Panc1 (cell line): ENCODE measurements at regions not wholly inside any gene's neighbourhood (a gene's known extent, or its start where the extent isn't known, plus 50 kb on each side); places are given as distances from the start of the nearest gene placed in this dataset.
"Not testable (repeated sequence)": the region's sequence is repeated elsewhere in the genome, so short reads cannot be mapped to it uniquely, and the experiment has no call there.

Source experiments
- ATAC-seq: fragments of 200-7000 bp; cut with Tn5 transposase; 2 replicates; pipeline ENCODE4 v1.9.1; 2020; ENCODE audit warnings: mild to moderate bottlenecking, moderate library complexity
- BruUV-seq: library from RNA; stranded (reverse); fragments of 400-500 nt; replicated peaks from 2 replicates; lab custom pipeline; 2021; lab: Mats Ljungman, UMichigan
- CTCF ChIA-PET: fragments of 300-600 bp; sonication (Branson Sonifier 250); formaldehyde crosslinking; loops from one replicate; lab custom pipeline; 2022; ENCODE audit warnings: antibody characterized with exemption; lab: Charles Lee
- POLR2A ChIA-PET: fragments of 300-600 bp; sonication (Branson Sonifier 250); formaldehyde crosslinking; loops from one replicate; lab custom pipeline; 2022; ENCODE audit warnings: antibody characterized with exemption; lab: Charles Lee
- DNase-seq: peaks from one replicate; pipeline ENCODE4 v3.0.0-alpha.2; 2010; ENCODE audit warnings: low read depth, low spot score
- H3K27ac ChIP-seq: 2 replicates; pipeline ENCODE4 v1.5.1; 2011; ENCODE audit warnings: mild to moderate bottlenecking, low read length, inconsistent platforms
- H3K27me3 ChIP-seq: fragments of 200-500 bp; sonication (Bioruptor generic); 2 replicates; pipeline ENCODE4 v1.6.0; 2014; ENCODE audit warnings: low read length, inconsistent platforms; ENCODE audit not compliant: control insufficient read depth, insufficient read depth
- H3K36me3 ChIP-seq: fragments of 200-500 bp; sonication (Bioruptor generic); 2 replicates; pipeline ENCODE4 v1.5.1; 2014; ENCODE audit warnings: inconsistent platforms, mild to moderate bottlenecking, low read length, moderate library complexity; ENCODE audit not compliant: control insufficient read depth, insufficient read depth
- H3K4me1 ChIP-seq: 2 replicates; pipeline ENCODE4 v1.5.1; 2011; ENCODE audit warnings: inconsistent platforms, mild to moderate bottlenecking, low read length, moderate library complexity; ENCODE audit not compliant: control insufficient read depth, insufficient read depth
- H3K4me3 ChIP-seq, 2 experiments: 2 replicates each; pipeline ENCODE4 v1.5.1; 2011 to 2012; ENCODE audit warnings: low read depth in 2 of 2, low read length in 2 of 2, mild to moderate bottlenecking in 2 of 2, inconsistent platforms in 1 of 2, moderate library complexity in 1 of 2
- H3K9me3 ChIP-seq: fragments of 200-500 bp; sonication (Bioruptor generic); 2 replicates; pipeline ENCODE4 v1.5.1; 2014; ENCODE audit warnings: low read depth, mild to moderate bottlenecking, inconsistent platforms, low read length, moderate library complexity; ENCODE audit not compliant: control insufficient read depth, insufficient read depth
- CTCF ChIP-seq: fragments of 450-650 bp; IDR thresholded peaks from 2 replicates; pipeline ENCODE4 v1.5.1; 2017; ENCODE audit warnings: mild to moderate bottlenecking
- POLR2AphosphoS5 ChIP-seq: IDR thresholded peaks from 2 replicates; pipeline ENCODE4 v1.6.1; 2012; ENCODE audit warnings: mild to moderate bottlenecking, low read depth, low read length, moderate library complexity
- REST ChIP-seq, 2 experiments: IDR thresholded peaks; 2 replicates each; pipeline ENCODE4 v1.6.1; 2011 to 2012; ENCODE audit warnings: low read depth in 2 of 2, control low read depth in 1 of 2, low read length in 1 of 2, mild to moderate bottlenecking in 1 of 2, moderate library complexity in 1 of 2; ENCODE audit not compliant: insufficient read depth in 1 of 2
- SIN3A ChIP-seq: IDR thresholded peaks from 2 replicates; pipeline ENCODE4 v1.6.1; 2012; ENCODE audit warnings: low read depth, mild to moderate bottlenecking, low read length, moderate library complexity, borderline replicate concordance; ENCODE audit not compliant: insufficient read depth
- TCF7L2 ChIP-seq: IDR thresholded peaks from 2 replicates; pipeline ENCODE4 v1.6.1; 2011; ENCODE audit warnings: mild to moderate bottlenecking, low read depth, low read length, inconsistent platforms
- in situ Hi-C: cut with HindIII; loops from 2 replicates; pipeline ENCODE4 v1.10.0; 2016; ENCODE audit warnings: low sequenced_read_pairs, low pct_unique_long_range_greater_than_20kb
- intact Hi-C: fragments of 100-400 bp; cut with micrococcal nuclease; formaldehyde crosslinking; loops from one replicate; pipeline ENCODE4 v1.10.0; 2022; ENCODE audit not compliant: unreplicated experiment

GRCh38 chr7:69445541-69445940 lies 152.7 kb upstream of the AUTS2 start:
- Histone ChIP-seq H3K4me3 (no peak overlapping the region), H3K36me3 (no peaks in the 10 kb centered on the region), H3K27ac (no peak overlapping the region), H3K4me1 (no peaks in the 10 kb centered on the region), H3K27me3 (no peaks in the 10 kb centered on the region), H3K9me3 (no peaks in the 10 kb centered on the region)
- no peak for TF ChIP-seq CTCF
- TF ChIP-seq SIN3A = no peak
- no peak for TF ChIP-seq REST (IDR thresholded peaks at IDR 0.05; ENCODE audit: insufficient read depth in 1 of 2, low read depth in 2 of 2, low read length in 1 of 2)
- no peak for TF ChIP-seq TCF7L2
- TF ChIP-seq POLR2AphosphoS5 = no peak
- ChIA-PET CTCF (no interaction called here), POLR2A (no interaction called here)
- BruUV-seq = no TSS peak
- ATAC-seq (no peak), DNase-seq (no peak)
- intact Hi-C loops (no loop called here), in situ Hi-C loops (no loop called here)

GRCh38 chr7:69446213-69446612 lies 152.1 kb upstream of the AUTS2 start:
- not testable (repeated sequence) for BruUV-seq

DNA sequence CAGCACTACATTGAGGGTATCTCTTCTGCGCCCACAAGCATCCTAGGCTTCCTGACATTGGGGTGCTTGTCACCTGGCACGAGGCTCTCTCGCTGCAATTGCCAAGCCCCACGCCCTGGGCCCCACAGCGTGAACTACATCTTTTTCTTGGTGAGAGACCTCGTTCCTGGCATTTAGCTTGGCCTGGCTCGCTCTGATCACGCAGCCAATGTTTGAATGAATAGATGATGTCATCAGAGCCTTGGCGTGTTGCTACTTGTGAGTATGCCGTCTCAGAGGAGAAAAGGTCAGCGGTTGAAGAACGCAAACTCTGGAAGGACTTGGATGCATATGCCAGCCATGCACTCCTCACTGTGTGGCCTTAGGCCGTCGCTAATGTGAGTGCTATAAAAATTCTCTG lies 150.2 kb upstream of the AUTS2 start:
- Histone ChIP-seq H3K9me3 (no peaks in the 10 kb centered on the region), H3K27me3 (no peaks in the 10 kb centered on the region), H3K27ac (no peak overlapping the region), H3K4me3 (no peak overlapping the region), H3K4me1 (no peaks in the 10 kb centered on the region), H3K36me3 (no peaks in the 10 kb centered on the region)
- ATAC-seq (no peak), DNase-seq (no peak)
- in situ Hi-C loops (no loop called here), intact Hi-C loops (no loop called here)
- ChIA-PET POLR2A (no interaction called here), CTCF (no interaction called here)
- no TSS peak for BruUV-seq
- TF ChIP-seq POLR2AphosphoS5 (no peak), REST (IDR thresholded peaks at IDR 0.05; ENCODE audit: insufficient read depth in 1 of 2, low read depth in 2 of 2, low read length in 1 of 2) (no peak), CTCF (no peak), TCF7L2 (no peak), SIN3A (no peak)

More at GRCh38 chr7:69446213-69446612, 152.1 kb upstream of the AUTS2 start:
- DNase-seq, H3K36me3 ChIP-seq, H3K27me3 ChIP-seq, CTCF ChIA-PET, intact Hi-C loops, H3K9me3 ChIP-seq, H3K4me1 ChIP-seq, ATAC-seq, H3K4me3 ChIP-seq, H3K27ac ChIP-seq, POLR2A ChIA-PET, in situ Hi-C loops: not testable (repeated sequence)
